D341Med (cell line): ENCODE measurements at regions not wholly inside any gene's neighbourhood (a gene's known extent, or its start where the extent isn't known, plus 50 kb on each side); places are given as distances from the start of the nearest gene placed in this dataset.

Source experiments
- DNase-seq: peaks from one replicate; pipeline ENCODE4 v3.0.0; 2012; ENCODE audit warnings: low spot score

DNA sequence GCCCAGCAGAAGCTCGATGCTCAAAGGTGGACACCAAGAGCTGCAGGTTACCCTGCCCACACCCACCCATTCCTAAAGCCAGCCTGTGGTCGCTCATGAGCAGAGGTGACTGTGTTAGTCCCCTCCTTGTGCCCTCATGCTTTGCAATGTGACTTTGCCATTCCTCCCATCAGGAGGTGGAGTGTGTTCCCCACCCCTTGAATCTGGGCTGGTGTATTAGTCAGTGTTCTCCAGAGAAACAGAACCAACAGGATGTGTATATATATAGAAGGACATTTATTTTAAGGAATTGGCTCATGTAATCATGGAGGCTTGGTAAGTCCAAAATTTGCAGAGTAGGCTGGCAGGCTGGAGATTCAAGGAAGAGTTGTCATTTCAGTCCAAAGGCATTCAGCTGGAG is 54.4 kb upstream of the RNF24 start:
- no peak for DNase-seq

DNA sequence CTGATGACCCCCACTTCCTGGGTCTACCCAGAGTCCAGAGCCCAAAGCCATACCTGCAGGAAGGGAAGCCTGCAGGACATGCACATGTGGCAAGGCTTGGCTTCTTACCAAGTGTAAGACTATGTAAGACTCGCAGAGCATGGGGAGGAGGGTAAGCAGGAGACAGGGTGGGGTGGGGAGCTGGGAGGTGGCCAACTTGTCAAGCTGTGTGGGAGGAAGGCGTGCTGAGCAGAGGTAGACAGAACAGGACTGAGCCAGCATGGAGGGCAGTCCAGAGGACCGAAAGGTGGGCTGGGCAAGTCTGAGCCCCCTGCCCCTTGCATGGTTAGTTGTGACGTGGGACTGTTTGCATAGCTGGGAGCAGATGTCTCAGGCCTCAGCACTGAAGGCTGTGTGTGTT is 53.4 kb upstream of the RNF24 start:
- DNase-seq, result no peak

- no peak for DNase-seq
Observed at GRCh38 chr20:4067600-4068261, 52.4 kb upstream of the RNF24 start.

DNA sequence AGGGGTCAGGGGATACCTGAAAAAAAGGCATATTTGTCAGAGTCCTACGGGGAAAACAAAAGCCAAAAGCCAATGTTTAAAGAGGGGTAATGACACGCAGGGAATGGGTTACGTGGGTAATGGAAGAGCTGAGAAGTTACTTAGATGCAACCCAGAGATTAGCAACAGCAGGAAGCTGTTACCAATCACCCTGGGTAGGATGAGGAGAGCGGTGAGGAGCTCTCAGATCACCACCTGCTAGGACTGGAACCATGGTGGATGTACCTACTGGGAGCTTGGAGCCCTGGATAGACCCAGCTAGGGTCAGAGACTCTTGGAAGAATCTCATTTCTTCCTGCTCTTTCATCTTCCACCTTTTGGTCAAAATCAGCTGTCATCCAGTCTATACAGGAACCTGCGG is 51.2 kb upstream of the RNF24 start:
- DNase-seq, result no peak

DNA sequence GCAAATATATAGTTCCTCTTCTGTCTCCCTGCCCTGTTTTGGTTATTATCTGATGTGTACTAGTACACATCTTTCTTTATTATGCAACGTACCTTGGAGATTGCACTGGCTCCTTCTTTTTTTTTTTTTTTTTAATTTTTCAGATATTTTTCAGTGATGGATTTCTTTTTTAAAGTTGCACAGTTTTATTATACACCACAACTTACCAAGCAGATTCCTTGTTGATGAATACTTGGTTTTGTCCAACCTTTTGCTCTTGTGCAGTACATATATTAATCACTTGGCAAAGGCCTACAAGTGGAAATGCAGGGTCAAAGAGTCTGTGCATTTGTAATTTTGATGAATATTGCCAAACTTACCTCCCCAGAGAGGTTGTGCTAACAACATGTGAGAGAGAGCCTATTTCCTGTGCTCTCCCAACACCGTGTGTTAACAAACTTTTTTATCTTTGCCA is 50.1 kb upstream of the RNF24 start:
- DNase-seq, result no peak
